Rectal smooth muscle tissue (tissue), 1 donor: ENCODE measurements at regions not wholly inside any gene's neighbourhood (a gene's known extent, or its start where the extent isn't known, plus 50 kb on each side); places are given as distances from the start of the nearest gene placed in this dataset.

ENCODE experiments used
- H3K27ac ChIP-seq: one replicate; pipeline ENCODE4 v1.7.0; 2013; ENCODE audit warnings: low read depth, low read length, inconsistent platforms
- H3K27me3 ChIP-seq: one replicate; pipeline ENCODE4 v1.7.0; 2013; ENCODE audit warnings: low read length; ENCODE audit not compliant: control insufficient read depth, insufficient read depth
- H3K36me3 ChIP-seq: one replicate; pipeline ENCODE4 v1.7.0; 2013; ENCODE audit warnings: low read length; ENCODE audit not compliant: control insufficient read depth, insufficient read depth
- H3K4me1 ChIP-seq: one replicate; pipeline ENCODE4 v1.7.0; 2013; ENCODE audit warnings: low read length; ENCODE audit not compliant: control insufficient read depth, insufficient read depth
- H3K4me3 ChIP-seq: one replicate; pipeline ENCODE4 v1.7.0; 2013; ENCODE audit warnings: low read length
- H3K9ac ChIP-seq: one replicate; pipeline ENCODE4 v1.7.0; 2013; ENCODE audit warnings: low read length

DNA sequence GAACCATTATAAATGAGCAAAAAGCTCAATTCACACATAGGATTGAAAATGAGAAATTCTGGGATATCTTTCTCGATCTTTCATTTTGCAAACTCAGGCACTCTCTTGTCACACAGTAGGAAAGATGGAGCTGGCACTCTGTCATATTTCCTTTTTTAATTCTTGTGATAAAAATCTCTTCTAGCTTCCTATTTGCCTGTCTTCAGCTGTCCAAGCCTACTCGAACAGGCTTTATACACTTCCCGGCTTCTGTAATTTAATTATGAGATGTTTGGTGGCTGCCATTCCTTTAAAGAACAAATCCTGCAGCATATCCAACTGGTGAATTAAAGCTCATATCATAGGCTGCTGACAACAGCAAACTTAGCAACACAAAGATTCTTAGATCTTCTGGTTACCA lies 1484.3 kb upstream of the PIK3C3 start:
- Histone ChIP-seq H3K4me3 (no peak overlapping the region), H3K36me3 (no peaks in the 10 kb centered on the region), H3K4me1 (no peaks in the 10 kb centered on the region), H3K27me3 (no peaks in the 10 kb centered on the region), H3K9ac (no peak overlapping the region), H3K27ac (no peak overlapping the region)

DNA sequence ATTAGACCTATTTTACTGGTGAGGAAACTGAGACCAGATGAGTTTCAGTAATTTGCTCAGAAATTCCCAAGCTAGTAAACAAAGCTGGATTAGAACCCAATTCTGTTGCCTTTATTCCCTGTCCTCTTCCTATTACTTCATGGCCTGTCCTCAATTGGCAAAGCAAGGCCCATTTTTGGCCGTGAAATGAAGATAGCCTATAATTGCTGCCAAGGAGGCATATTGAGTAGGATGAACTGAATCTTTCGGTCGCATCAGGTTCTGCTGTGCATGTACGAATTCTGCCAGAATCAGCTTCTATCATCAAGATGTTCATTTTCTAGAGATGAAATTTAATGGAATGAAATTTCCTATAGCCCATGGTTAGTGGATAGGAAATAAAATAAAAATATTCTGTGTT lies 1485.2 kb upstream of the PIK3C3 start:
- Histone ChIP-seq H3K27me3 (no peaks in the 10 kb centered on the region), H3K4me1 (no peaks in the 10 kb centered on the region), H3K9ac (no peak overlapping the region), H3K4me3 (no peak overlapping the region), H3K36me3 (no peaks in the 10 kb centered on the region), H3K27ac (no peak overlapping the region)

DNA sequence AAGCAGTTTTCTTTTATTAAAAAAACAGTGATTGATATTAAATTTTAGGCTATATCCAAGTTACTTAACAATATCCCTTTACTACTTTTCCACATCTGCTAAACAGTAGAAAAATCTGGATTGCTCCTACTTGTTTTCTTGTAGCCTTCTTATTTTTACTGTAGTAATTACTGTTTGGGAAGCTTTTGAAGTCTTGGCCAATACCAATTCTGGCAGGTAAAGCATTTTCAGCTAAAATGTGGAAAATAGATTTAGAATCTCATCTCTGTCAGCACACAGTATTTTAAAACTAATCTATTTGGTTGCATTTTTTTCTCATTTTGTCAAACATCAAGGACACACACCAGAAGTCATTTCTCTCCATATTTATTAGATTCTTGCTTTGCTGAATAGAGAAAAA lies 1485.7 kb upstream of the PIK3C3 start:
- Histone ChIP-seq H3K4me1 (no peaks in the 10 kb centered on the region), H3K27ac (no peak overlapping the region), H3K27me3 (no peaks in the 10 kb centered on the region), H3K9ac (no peak overlapping the region), H3K4me3 (no peak overlapping the region), H3K36me3 (no peaks in the 10 kb centered on the region)

DNA sequence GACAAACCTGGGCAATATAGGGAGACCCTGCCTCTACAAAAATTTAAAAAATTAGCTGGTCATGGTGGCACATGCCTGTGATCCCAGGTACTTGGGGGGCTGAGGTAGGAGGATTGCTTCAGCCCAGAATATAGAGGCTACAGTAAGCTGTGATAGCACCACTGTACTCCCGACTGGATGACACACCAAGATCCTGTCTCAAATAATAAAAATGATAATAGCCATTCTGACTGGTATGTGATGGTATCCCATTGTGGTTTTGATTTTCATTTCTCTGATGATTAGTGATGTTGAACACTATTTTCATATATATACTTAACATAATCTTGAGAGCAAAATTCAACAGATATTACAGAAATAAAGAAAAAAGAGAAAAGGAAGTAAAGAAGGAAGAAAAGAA lies 1491.0 kb upstream of the PIK3C3 start:
- Histone ChIP-seq H3K4me3 (no peak overlapping the region), H3K27ac (no peak overlapping the region), H3K36me3 (no peaks in the 10 kb centered on the region), H3K27me3 (no peaks in the 10 kb centered on the region), H3K9ac (no peak overlapping the region), H3K4me1 (no peaks in the 10 kb centered on the region)

DNA sequence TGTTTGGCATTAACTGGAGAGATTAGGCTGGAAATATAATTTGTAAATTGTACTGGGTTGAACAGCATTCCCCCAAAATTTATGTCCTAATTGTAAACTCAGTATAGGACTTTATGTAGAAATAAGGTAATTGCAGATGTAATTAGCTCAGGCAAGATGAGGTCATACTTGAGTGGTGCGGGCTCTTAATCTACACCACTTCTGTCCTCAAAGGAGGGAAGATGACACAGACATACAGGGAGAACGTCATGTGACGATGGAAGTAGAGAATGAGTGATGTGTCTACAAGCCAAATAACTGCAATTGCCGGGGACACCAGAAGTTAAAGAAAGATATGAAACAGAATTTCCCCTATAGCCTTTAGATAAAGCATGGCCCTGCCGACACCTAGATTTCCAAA lies 1501.1 kb upstream of the PIK3C3 start:
- Histone ChIP-seq H3K4me1 (no peaks in the 10 kb centered on the region), H3K36me3 (no peaks in the 10 kb centered on the region)

DNA sequence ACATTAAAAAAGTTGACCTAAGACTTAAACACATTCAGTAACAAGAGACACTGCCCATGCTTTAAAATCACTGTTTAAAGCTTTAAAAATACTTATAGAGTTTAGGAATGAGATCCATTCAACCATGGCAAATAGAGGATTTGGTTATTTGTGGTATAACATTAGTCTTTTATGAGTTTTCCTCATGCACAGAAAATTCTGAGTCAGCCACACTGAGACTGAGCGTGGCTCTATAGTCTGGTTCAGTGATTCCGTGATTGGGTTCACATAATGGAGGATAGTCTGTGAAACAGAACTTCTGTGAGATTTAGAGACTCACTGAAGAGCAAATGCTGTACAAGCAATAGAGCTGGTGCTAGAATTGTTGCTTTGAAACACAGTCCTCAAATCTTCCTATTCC lies 1502.4 kb upstream of the PIK3C3 start:
- H3K9ac ChIP-seq: no peak overlapping the region
- no peaks in the 10 kb centered on the region for H3K27me3 ChIP-seq
- no peaks in the 10 kb centered on the region for H3K4me1 ChIP-seq
- H3K27ac ChIP-seq: no peak overlapping the region
- H3K4me3 ChIP-seq: no peak overlapping the region
- H3K36me3 ChIP-seq: no peaks in the 10 kb centered on the region

More for the DNA sequence above, 1501.1 kb upstream of the PIK3C3 start:
- Histone ChIP-seq H3K27me3 (no peaks in the 10 kb centered on the region), H3K4me3 (no peak overlapping the region), H3K9ac (no peak overlapping the region), H3K27ac (no peak overlapping the region)

DNA sequence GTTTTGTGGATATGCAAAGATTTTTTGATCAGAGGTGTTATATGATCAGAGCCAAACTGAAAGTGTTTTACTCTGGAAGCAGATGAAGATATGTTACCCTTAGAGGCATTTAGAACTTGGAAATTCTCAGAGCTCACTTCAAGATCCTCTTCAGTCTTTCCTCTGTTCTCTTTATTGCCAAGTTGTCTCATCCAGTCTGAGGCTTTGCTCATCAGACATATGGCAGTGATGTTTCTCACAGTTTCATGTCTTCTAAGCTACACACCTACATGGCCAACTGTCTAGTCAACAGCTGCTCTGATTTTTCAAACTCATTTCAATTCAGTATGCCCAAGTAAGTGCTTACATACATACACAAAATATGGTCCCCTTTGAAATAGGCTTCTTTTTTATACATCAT lies 1504.3 kb upstream of the PIK3C3 start:
- Histone ChIP-seq H3K27me3 (no peaks in the 10 kb centered on the region), H3K9ac (no peak overlapping the region), H3K4me3 (no peak overlapping the region), H3K36me3 (no peaks in the 10 kb centered on the region), H3K27ac (no peak overlapping the region), H3K4me1 (no peaks in the 10 kb centered on the region)

DNA sequence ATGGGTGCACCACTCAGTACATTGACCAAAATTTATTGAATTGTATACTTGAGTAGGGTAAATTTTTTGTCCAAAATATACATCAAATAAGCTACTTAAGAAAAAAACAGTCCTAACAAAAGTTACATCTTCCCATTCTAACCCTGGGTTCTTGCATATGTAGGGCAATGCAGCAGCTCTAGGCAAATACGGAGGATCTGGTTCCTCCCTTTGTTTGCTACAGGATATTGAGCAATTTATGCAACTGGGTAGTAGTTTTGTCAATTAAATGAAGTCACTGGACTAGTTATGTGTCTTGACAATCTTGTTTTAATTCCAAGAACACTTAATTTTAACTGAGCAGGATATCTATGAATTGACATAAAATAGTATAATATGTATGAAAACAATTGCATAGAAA lies 1507.2 kb upstream of the PIK3C3 start:
- H3K4me1 ChIP-seq: no peaks in the 10 kb centered on the region
- no peak overlapping the region for H3K27ac ChIP-seq
- H3K27me3 ChIP-seq: no peaks in the 10 kb centered on the region
- H3K36me3 ChIP-seq: no peaks in the 10 kb centered on the region
- H3K9ac ChIP-seq: no peak overlapping the region
- no peak overlapping the region for H3K4me3 ChIP-seq

DNA sequence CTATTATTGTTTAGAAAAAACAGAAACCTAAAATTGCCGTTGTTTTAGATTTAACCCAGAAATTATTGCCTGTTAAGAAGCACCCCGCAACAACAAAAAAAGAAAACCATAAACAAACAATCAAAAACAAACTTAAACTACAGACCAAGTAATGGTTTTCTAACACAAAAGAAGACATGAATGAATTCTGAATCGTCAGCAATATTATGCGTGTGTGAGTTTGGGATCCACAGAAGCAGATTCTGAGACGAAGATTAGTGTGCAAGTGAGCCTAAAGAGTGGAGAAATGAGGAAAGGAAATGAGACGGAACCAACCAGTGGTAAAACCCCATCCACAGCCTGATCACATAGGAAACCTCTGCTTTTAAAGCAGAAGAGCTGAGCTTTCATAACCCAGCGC lies 1514.9 kb upstream of the PIK3C3 start:
- Histone ChIP-seq H3K4me1 (no peaks in the 10 kb centered on the region), H3K9ac (no peak overlapping the region), H3K27me3 (no peaks in the 10 kb centered on the region), H3K27ac (no peak overlapping the region), H3K4me3 (no peak overlapping the region), H3K36me3 (no peaks in the 10 kb centered on the region)

DNA sequence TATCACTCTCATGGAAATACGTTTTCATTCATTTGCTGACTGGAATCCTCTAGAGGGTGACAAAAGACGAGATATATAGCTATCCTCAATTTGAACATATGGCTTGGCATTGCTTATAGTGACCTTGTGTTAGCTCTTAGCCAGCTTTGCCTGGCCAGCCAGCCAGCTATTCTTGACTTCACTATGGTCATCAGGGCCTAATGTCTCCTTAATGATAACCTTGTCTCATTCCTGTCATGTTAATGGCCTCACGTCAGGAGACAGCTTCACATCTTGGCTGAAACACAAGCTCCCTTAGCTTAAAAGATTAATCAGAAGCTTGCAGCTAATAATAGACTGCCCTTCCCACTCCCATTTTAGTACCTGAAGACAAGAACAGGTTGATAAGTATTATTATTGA lies 1517.5 kb upstream of the PIK3C3 start:
- no peaks in the 10 kb centered on the region for H3K27me3 ChIP-seq
- H3K4me3 ChIP-seq: no peak overlapping the region
- H3K9ac ChIP-seq: no peak overlapping the region
- H3K4me1 ChIP-seq: no peaks in the 10 kb centered on the region
- no peaks in the 10 kb centered on the region for H3K36me3 ChIP-seq
- no peak overlapping the region for H3K27ac ChIP-seq

DNA sequence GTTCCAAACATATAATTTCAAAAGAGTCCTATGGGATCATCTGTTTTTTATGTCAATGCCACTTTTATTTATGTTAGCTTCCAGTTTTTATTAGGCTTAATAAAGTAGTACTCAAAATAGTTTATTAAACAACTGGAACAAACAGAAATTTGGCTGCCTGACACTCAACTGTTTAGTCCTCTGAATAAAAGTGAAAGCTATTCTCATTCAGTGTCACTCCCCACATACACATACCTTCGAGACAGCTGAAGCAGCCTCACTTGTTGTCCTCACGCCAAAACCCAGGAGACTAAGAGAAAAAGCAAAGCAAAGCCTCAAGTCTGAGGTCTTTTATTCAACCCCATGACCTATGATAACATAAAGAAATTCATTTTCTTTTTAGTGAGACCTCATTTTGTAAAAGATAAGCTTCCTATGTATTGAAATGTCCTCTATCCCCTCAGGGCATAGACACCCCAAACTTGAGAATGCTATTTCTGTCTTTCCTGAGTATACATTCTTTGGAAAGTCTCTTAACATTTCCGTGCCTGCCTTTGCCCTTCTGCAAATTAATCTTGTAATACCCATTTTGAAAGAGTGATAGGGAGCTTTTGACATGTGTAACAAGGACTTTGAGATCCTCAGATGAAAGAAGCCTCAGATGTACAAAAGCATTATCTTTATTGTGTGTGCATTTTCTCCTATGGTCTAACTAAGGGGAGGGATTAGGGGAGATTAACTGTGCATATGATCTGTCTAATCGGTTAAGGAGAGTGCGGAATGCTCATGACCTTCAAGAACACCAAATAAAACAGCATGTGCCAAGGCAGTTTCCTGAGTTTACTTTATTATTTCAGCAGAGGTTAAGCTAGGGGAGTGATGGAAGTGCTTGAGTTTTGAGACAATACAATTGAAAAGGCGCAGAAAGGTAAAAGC lies 1523.7 kb upstream of the PIK3C3 start:
- peaks cover 4% of the 10 kb centered on the region for H3K4me1 ChIP-seq
- H3K27ac ChIP-seq: no peak overlapping the region
- no peaks in the 10 kb centered on the region for H3K27me3 ChIP-seq

DNA sequence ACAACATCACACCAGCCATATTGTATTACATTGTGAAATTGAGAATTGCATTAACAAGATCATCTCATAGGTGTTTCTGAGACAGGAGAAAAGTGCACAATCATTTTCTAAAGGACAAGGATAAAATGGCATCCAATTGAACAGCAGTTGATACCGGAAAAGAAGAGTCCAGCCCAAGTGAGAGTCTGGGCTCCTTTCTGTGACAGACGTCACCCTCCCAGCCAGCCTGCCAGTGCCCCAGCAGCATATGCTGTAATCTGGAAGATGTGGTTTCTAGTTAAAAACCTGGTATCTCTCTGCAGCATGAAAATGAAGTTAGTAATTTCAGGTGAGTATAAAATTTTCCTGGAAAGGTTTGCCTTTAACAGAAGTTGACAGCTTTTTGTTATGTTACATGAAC lies 1531.7 kb upstream of the PIK3C3 start:
- no peaks in the 10 kb centered on the region for H3K4me1 ChIP-seq
- no peak overlapping the region for H3K9ac ChIP-seq
- H3K36me3 ChIP-seq: no peaks in the 10 kb centered on the region
- no peak overlapping the region for H3K4me3 ChIP-seq
- no peak overlapping the region for H3K27ac ChIP-seq
- H3K27me3 ChIP-seq: no peaks in the 10 kb centered on the region

More for the DNA sequence above, 1523.7 kb upstream of the PIK3C3 start:
- H3K36me3 ChIP-seq: no peaks in the 10 kb centered on the region
- H3K9ac ChIP-seq: no peak overlapping the region
- H3K4me3 ChIP-seq: no peak overlapping the region

DNA sequence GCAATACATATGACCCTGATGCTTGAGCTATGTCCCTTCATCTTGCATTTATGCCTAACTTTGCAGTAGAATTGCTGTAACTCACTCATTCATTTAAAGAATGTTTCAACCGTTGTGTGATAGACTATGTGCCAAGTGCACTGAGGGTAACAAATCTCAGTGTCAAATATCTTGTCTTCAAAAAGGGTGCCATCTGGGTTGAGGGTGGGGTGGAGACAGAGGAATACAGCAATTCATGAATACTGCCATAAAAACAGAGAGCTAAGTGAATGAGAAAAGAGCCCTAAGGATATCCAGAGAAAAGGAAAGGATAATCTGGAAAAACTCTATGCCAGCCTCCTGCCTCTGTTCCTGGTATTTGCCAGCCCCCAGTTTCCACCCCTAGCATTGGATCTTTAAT lies 1534.4 kb upstream of the PIK3C3 start:
- Histone ChIP-seq H3K9ac (no peak overlapping the region), H3K4me1 (no peaks in the 10 kb centered on the region), H3K27me3 (no peaks in the 10 kb centered on the region), H3K4me3 (no peak overlapping the region), H3K27ac (no peak overlapping the region), H3K36me3 (no peaks in the 10 kb centered on the region)
